ENCODE measurements at regions not wholly inside any gene's neighbourhood (a gene's known extent, or its start where the extent isn't known, plus 50 kb on each side); places are given as distances from the start of the nearest gene placed in this dataset.
"Not testable (repeated sequence)": the region's sequence is repeated elsewhere in the genome, so short reads cannot be mapped to it uniquely, and the experiment has no call there.

- TF ChIP-seq ZNF326 (CRISPR knock-in tag; IDR thresholded peaks at IDR 0.05; ENCODE audit: borderline replicate concordance) (no peak), ZNF274 (CRISPR knock-in tag; IDR thresholded peaks at IDR 0.05) (no peak)
Observed at GRCh38 chr14:105632010-105632409, 105.6 kb downstream of the TMEM121 start (continued).

- FAIRE-seq; H4K20me1 ChIP-seq (ENCODE audit: insufficient read depth, low read length); in situ Hi-C loops (cut with HindIII; ENCODE audit: extremely low pct_ligation_motif_present, low pct_unique_long_range_greater_than_20kb); H3K79me2 ChIP-seq (ENCODE audit: insufficient read depth, low read length); CTCF ChIA-PET (ENCODE audit: low intra/inter-chr PET ratio, low total read pairs); DNase-seq (ENCODE audit: low spot score); H3K9me3 ChIP-seq (ENCODE audit: low read length); H3K36me3 ChIP-seq (replicated peaks in 1 of 2; ENCODE audit: control insufficient read depth in 1 of 2, insufficient read depth in 2 of 2, low read length in 2 of 2); BruUV-seq (replicated peaks); POLR2A ChIA-PET; intact Hi-C loops (cut with micrococcal nuclease; ENCODE audit: unreplicated experiment); H3K27me3 ChIP-seq (ENCODE audit: control insufficient read depth in 1 of 2, insufficient read depth in 2 of 2, low read length in 2 of 2); H3K27ac ChIP-seq (ENCODE audit: extremely low read length, insufficient read depth, low read length); H3K4me2 ChIP-seq (ENCODE audit: low read depth, low read length); H3K9ac ChIP-seq (ENCODE audit: insufficient read depth, low read depth, low read length); H3K4me3 ChIP-seq (replicated peaks in 1 of 3; ENCODE audit: insufficient read depth in 1 of 3, low read depth in 2 of 3, low read length in 3 of 3); H2AFZ ChIP-seq (ENCODE audit: low read length); H3K4me1 ChIP-seq (ENCODE audit: insufficient read depth, low read length); ATAC-seq: not testable (repeated sequence)
- 50% methylated on average over 4 of the region's 7 CpGs for WGBS (ENCODE audit: low lambda C conversion rate)
Observed at GRCh38 chr14:105633596-105633995, 107.2 kb downstream of the TMEM121 start.

GRCh38 chr14:105635560-105635959 lies 109.2 kb downstream of the TMEM121 start:
- in situ Hi-C loops (cut with HindIII; ENCODE audit: extremely low pct_ligation_motif_present, low pct_unique_long_range_greater_than_20kb): no loop called here
- FAIRE-seq: no peak

GRCh38 chr14:105636021-105636420 lies 109.6 kb downstream of the TMEM121 start:
- in situ Hi-C loops (cut with HindIII; ENCODE audit: extremely low pct_ligation_motif_present, low pct_unique_long_range_greater_than_20kb); H3K9me3 ChIP-seq (ENCODE audit: low read length); H3K27ac ChIP-seq (ENCODE audit: extremely low read length, insufficient read depth, low read length); DNase-seq (ENCODE audit: low spot score); POLR2A ChIA-PET; ATAC-seq; H3K4me1 ChIP-seq (ENCODE audit: insufficient read depth, low read length); FAIRE-seq; intact Hi-C loops (cut with micrococcal nuclease; ENCODE audit: unreplicated experiment); BruUV-seq (replicated peaks); H3K79me2 ChIP-seq (ENCODE audit: insufficient read depth, low read length); H3K36me3 ChIP-seq (replicated peaks in 1 of 2; ENCODE audit: control insufficient read depth in 1 of 2, insufficient read depth in 2 of 2, low read length in 2 of 2); H3K4me2 ChIP-seq (ENCODE audit: low read depth, low read length); CTCF ChIA-PET (ENCODE audit: low intra/inter-chr PET ratio, low total read pairs); H3K27me3 ChIP-seq (ENCODE audit: control insufficient read depth in 1 of 2, insufficient read depth in 2 of 2, low read length in 2 of 2); H2AFZ ChIP-seq (ENCODE audit: low read length); H3K9ac ChIP-seq (ENCODE audit: insufficient read depth, low read depth, low read length); H4K20me1 ChIP-seq (ENCODE audit: insufficient read depth, low read length); H3K4me3 ChIP-seq (replicated peaks in 1 of 3; ENCODE audit: insufficient read depth in 1 of 3, low read depth in 2 of 3, low read length in 3 of 3): not testable (repeated sequence)
- WGBS (ENCODE audit: low lambda C conversion rate): 0% methylated on average over 3 of the region's 7 CpGs

More at GRCh38 chr14:105635560-105635959, 109.2 kb downstream of the TMEM121 start:
- Histone ChIP-seq H2AFZ (ENCODE audit: low read length) (no peak overlapping the region), H3K9ac (ENCODE audit: insufficient read depth, low read depth, low read length) (no peak overlapping the region), H3K27me3 (ENCODE audit: control insufficient read depth in 1 of 2, insufficient read depth in 2 of 2, low read length in 2 of 2) (peaks cover 0 to 2% of the 10 kb centered on the region in 2 experiments; a peak in 2 of 5 replicates), H3K4me2 (ENCODE audit: low read depth, low read length) (no peak overlapping the region), H3K9me3 (ENCODE audit: low read length) (no peaks in the 10 kb centered on the region), H3K27ac (ENCODE audit: extremely low read length, insufficient read depth, low read length) (no peak overlapping the region), H3K4me3 (replicated peaks in 1 of 3; ENCODE audit: insufficient read depth in 1 of 3, low read depth in 2 of 3, low read length in 3 of 3) (no peak overlapping the region), H3K79me2 (ENCODE audit: insufficient read depth, low read length) (no peaks in the 10 kb centered on the region), H3K4me1 (ENCODE audit: insufficient read depth, low read length) (no peaks in the 10 kb centered on the region), H4K20me1 (ENCODE audit: insufficient read depth, low read length) (no peaks in the 10 kb centered on the region), H3K36me3 (replicated peaks in 1 of 2; ENCODE audit: control insufficient read depth in 1 of 2, insufficient read depth in 2 of 2, low read length in 2 of 2) (no peaks in the 10 kb centered on the region)
- ChIA-PET POLR2A (no interaction called here), CTCF (ENCODE audit: low intra/inter-chr PET ratio, low total read pairs) (no interaction called here)
- intact Hi-C loops (cut with micrococcal nuclease; ENCODE audit: unreplicated experiment): no loop called here
- no TSS peak for BruUV-seq (replicated peaks)
- DNase-seq (ENCODE audit: low spot score) (no peak), ATAC-seq (no peak)
- TF ChIP-seq ZNF691 (CRISPR knock-in tag; IDR thresholded peaks at IDR 0.05; ENCODE audit: borderline replicate concordance, low read depth) (no peak), ZNF44 (CRISPR knock-in tag; IDR thresholded peaks at IDR 0.05) (no peak), MNT (IDR thresholded peaks at IDR 0.05) (peak; percentile 58)
- WGBS (ENCODE audit: low lambda C conversion rate): 0% methylated on average over 1 of the region's 22 CpGs

All from HepG2 (cell line).